BE2C (cell line): ENCODE measurements at regions not wholly inside any gene's neighbourhood (a gene's known extent, or its start where the extent isn't known, plus 50 kb on each side); places are given as distances from the start of the nearest gene placed in this dataset.

Source experiments
- DNase-seq: peaks from one replicate; pipeline ENCODE4 v3.0.0-alpha.2; 2020
- H3K27me3 ChIP-seq: fragments of 250-450 bp; sonication (Bioruptor Pico); 2 replicates; pipeline ENCODE4 v1.5.1; 2020; ENCODE audit warnings: mild to moderate bottlenecking
- H3K36me3 ChIP-seq: fragments of 250-450 bp; sonication (Bioruptor Pico); 2 replicates; pipeline ENCODE4 v1.5.1; 2020; ENCODE audit warnings: mild to moderate bottlenecking
- H3K4me1 ChIP-seq: fragments of 250-450 bp; sonication (Bioruptor Pico); 2 replicates; pipeline ENCODE4 v1.5.1; 2020
- H3K4me3 ChIP-seq: 2 replicates; pipeline ENCODE4 v1.5.1; 2011; ENCODE audit warnings: low read depth, low read length
- H3K9me3 ChIP-seq: fragments of 250-450 bp; sonication (Bioruptor Pico); 2 replicates; pipeline ENCODE4 v1.5.1; 2020
- CTCF ChIP-seq: IDR thresholded peaks from 2 replicates; pipeline ENCODE4 v1.5.1; 2012; ENCODE audit warnings: mild to moderate bottlenecking, low read depth, low read length

DNA sequence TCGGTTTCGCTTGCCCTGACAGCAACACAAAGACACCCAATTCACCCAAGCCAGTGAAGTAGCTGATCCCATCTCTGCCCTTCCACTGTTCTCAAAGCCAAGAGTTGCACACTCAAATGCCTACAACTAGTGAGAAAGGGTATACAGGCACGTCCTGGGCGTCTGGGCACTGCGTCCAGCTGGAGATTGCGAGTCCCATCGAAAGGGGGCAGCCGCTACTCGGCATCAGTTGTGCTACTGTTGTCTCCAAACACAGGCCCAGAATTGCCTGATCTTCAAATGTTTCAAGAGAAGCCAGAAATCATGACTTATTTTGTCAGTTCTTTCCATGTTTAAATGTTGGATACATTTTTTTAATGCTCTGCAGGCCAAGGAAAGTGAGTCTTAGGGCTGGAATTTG lies 487.8 kb downstream of the BCOR start:
- DNase-seq: no peak
- TF ChIP-seq CTCF: no peak
- no peaks in the 10 kb centered on the region for H3K36me3 ChIP-seq
- H3K4me3 ChIP-seq: no peak overlapping the region
- H3K9me3 ChIP-seq: no peaks in the 10 kb centered on the region
- no peaks in the 10 kb centered on the region for H3K27me3 ChIP-seq
- peaks cover under 1% of the 10 kb centered on the region; the same call in 1 of the 2 replicates for H3K4me1 ChIP-seq

DNA sequence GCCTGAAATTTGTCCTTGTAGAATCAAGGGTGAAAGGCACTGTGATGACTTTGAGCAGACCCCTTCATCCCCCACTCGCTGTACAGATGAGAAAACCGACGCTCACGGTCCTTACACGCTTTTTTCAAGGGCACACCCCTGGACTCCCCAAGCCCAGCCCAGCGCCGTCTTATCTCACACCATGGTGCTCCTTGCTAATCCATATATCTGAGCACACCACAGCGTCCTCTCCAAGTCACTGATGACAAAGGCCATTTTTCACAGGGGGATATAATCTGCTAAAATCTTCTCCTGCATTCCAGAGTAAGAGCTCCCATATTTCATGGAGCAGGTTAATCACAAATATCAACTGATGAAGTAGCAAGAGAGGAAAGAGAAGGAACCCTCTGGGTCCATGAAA lies 486.3 kb downstream of the BCOR start:
- Histone ChIP-seq H3K4me1 (no peaks in the 10 kb centered on the region), H3K4me3 (no peak overlapping the region), H3K9me3 (no peaks in the 10 kb centered on the region), H3K27me3 (no peaks in the 10 kb centered on the region), H3K36me3 (no peaks in the 10 kb centered on the region)
- DNase-seq: no peak
- no peak for TF ChIP-seq CTCF

DNA sequence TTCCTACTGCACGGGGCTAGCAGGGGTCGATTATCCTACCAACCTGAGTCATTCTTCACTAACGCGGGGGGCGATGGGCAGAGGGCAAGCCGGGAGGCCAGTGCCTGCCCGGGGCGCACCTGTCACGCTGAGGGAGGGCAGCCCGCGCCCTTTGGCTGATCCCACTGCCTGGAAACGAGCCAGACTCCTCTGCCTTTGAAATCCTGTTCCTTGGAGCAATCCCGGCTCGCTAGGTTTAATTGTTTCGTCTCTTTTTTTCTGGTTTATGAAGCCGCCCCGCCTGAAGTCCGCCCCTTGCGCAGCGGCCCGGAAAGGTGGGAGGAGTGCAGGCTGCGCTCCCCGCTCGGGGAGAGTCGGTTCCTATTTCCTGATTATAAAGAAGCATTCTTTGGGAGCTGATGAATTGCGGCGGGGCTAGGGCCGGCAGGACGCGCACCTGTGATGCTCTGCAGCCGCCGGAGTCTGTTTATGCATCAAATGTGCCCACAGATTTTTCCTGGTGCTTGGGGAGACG lies 484.2 kb downstream of the BCOR start:
- TF ChIP-seq CTCF: no peak
- peak; percentile 60 for DNase-seq
- H3K4me3 ChIP-seq: peak overlapping the region; percentile 58

DNA sequence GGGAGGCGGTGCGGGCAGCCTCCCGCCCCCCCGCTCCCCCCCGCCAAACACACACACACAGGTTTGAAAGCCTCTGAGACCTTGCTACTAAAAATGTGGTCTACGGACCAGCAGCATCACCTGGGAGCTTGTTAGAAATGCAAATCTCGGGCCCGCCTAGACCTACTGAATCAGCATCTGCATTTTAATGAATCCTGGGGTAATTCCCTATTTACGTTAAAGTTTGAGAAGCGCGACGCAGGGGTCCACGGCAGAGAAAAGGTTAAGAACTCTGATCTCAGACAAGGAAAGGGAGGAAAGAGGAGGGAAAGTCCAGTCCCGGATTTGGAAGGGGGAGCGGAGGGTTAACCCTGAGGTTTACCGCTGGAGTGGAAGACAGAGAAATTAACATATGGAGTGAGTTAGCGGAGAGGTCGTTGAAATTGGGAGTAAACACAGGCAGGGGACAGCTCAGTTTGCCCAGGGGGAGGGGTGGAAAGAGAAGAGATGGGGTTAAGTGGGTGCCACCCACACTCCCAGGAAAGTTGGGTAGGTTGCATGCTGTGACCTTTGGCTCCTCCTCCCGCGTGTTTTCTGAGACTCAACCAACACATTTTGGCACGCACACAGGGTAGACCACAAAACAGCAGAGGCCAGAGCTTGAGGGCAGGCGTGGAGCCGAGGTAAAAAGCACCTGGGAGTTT lies 483.6 kb downstream of the BCOR start:
- Histone ChIP-seq H3K36me3 (no peaks in the 10 kb centered on the region), H3K27me3 (no peaks in the 10 kb centered on the region), H3K4me3 (peak overlapping the region; percentile 58), H3K9me3 (no peaks in the 10 kb centered on the region), H3K4me1 (no peaks in the 10 kb centered on the region)
- DNase-seq: no peak
- TF ChIP-seq CTCF: no peak

More for the DNA sequence above, 484.2 kb downstream of the BCOR start:
- Histone ChIP-seq H3K9me3 (no peaks in the 10 kb centered on the region), H3K36me3 (no peaks in the 10 kb centered on the region), H3K4me1 (no peaks in the 10 kb centered on the region), H3K27me3 (no peaks in the 10 kb centered on the region)

- Histone ChIP-seq H3K36me3 (no peaks in the 10 kb centered on the region), H3K9me3 (no peaks in the 10 kb centered on the region), H3K27me3 (no peaks in the 10 kb centered on the region), H3K4me1 (no peaks in the 10 kb centered on the region; the same call in 1 of the 2 replicates), H3K4me3 (no peak overlapping the region)
- TF ChIP-seq CTCF: no peak
- DNase-seq: no peak
These were observed 483.1 kb downstream of the BCOR start for GRCh38 chrX:39614680-39614998.

GRCh38 chrX:39616098-39616729 lies 481.5 kb downstream of the BCOR start:
- no peaks in the 10 kb centered on the region for H3K27me3 ChIP-seq
- no peak for DNase-seq
- no peak for TF ChIP-seq CTCF
- no peaks in the 10 kb centered on the region for H3K36me3 ChIP-seq
- no peak overlapping the region for H3K4me3 ChIP-seq
- H3K9me3 ChIP-seq: no peaks in the 10 kb centered on the region
- H3K4me1 ChIP-seq: no peaks in the 10 kb centered on the region; the same call in 1 of the 2 replicates
